ENCODE measurements at regions not wholly inside any gene's neighbourhood (a gene's known extent, or its start where the extent isn't known, plus 50 kb on each side); places are given as distances from the start of the nearest gene placed in this dataset.
A peak's percentile ranks its signal among the peaks of the same experiment; 100 is the strongest.

GRCh38 chr2:8368463-8368862 lies 313.4 kb upstream of the ID2 start:
- Histone ChIP-seq H2AK5ac (ENCODE audit: low read length, severe bottlenecking) (no peak overlapping the region), H2BK5ac (ENCODE audit: low read depth, low read length, poor library complexity, severe bottlenecking) (no peak overlapping the region), H3K27me3 (ENCODE audit: control insufficient read depth in 1 of 2, insufficient read depth in 1 of 2, low read length in 2 of 2) (no peaks in the 10 kb centered on the region), H2BK12ac (ENCODE audit: low read length in 2 of 2) (no peak overlapping the region), H2BK15ac (ENCODE audit: low read depth, poor library complexity, severe bottlenecking) (no peak overlapping the region), H3K23ac (ENCODE audit: low read length in 2 of 2) (no peak overlapping the region), H3K4me2 (ENCODE audit: low read length, poor library complexity, severe bottlenecking) (no peak overlapping the region), H4K91ac (ENCODE audit: low read length) (no peak overlapping the region), H3K27ac (ENCODE audit: low read length, poor library complexity, severe bottlenecking) (no peak overlapping the region), H3K9me3 (ENCODE audit: control insufficient read depth, low read length) (peaks cover 10% of the 10 kb centered on the region), H4K8ac (ENCODE audit: low read length) (no peak overlapping the region), H2BK120ac (ENCODE audit: low read depth, low read length) (no peak overlapping the region), H2AFZ (ENCODE audit: low read depth, low read length) (no peak overlapping the region), H3K4ac (ENCODE audit: low read depth in 1 of 2, low read length in 2 of 2) (no peak overlapping the region), H3K18ac (ENCODE audit: low read depth in 1 of 2, low read length in 2 of 2) (no peak overlapping the region), H3K79me1 (replicated peaks; ENCODE audit: low read length, poor library complexity, severe bottlenecking) (no peaks in the 10 kb centered on the region), H3K14ac (ENCODE audit: low read length in 2 of 2) (no peak overlapping the region), H3K4me3 (ENCODE audit: insufficient read depth in 1 of 2, low read depth in 1 of 2, low read length in 2 of 2) (no peak overlapping the region), H3K9ac (ENCODE audit: low read length) (no peak overlapping the region), H3K36me3 (ENCODE audit: control insufficient read depth in 1 of 2, insufficient read depth in 2 of 2, low read depth in 1 of 2, low read length in 2 of 2) (no peaks in the 10 kb centered on the region), H3K4me1 (ENCODE audit: control insufficient read depth, insufficient read depth, low read depth, low read length) (no peaks in the 10 kb centered on the region)
- no peak for DNase-seq
- WGBS: 95% methylated on average over 6 of the region's 6 CpGs

GRCh38 chr2:8369522-8369921 lies 312.3 kb upstream of the ID2 start:
- Histone ChIP-seq H3K4me1 (ENCODE audit: control insufficient read depth, insufficient read depth, low read depth, low read length) (no peaks in the 10 kb centered on the region), H3K36me3 (ENCODE audit: control insufficient read depth in 1 of 2, insufficient read depth in 2 of 2, low read depth in 1 of 2, low read length in 2 of 2) (no peaks in the 10 kb centered on the region), H3K4me3 (ENCODE audit: insufficient read depth in 1 of 2, low read depth in 1 of 2, low read length in 2 of 2) (no peak overlapping the region), H3K4me2 (ENCODE audit: low read length, poor library complexity, severe bottlenecking) (no peak overlapping the region), H3K27ac (ENCODE audit: low read length, poor library complexity, severe bottlenecking) (no peak overlapping the region), H3K4ac (ENCODE audit: low read depth in 1 of 2, low read length in 2 of 2) (no peak overlapping the region), H2BK120ac (ENCODE audit: low read depth, low read length) (no peak overlapping the region), H3K23ac (ENCODE audit: low read length in 2 of 2) (no peak overlapping the region), H3K9ac (ENCODE audit: low read length) (no peak overlapping the region), H2BK15ac (ENCODE audit: low read depth, poor library complexity, severe bottlenecking) (no peak overlapping the region), H2AK5ac (ENCODE audit: low read length, severe bottlenecking) (no peak overlapping the region), H2AFZ (ENCODE audit: low read depth, low read length) (no peak overlapping the region), H3K14ac (ENCODE audit: low read length in 2 of 2) (no peak overlapping the region), H3K79me1 (replicated peaks; ENCODE audit: low read length, poor library complexity, severe bottlenecking) (no peaks in the 10 kb centered on the region), H4K91ac (ENCODE audit: low read length) (no peak overlapping the region), H4K8ac (ENCODE audit: low read length) (no peak overlapping the region), H3K27me3 (ENCODE audit: control insufficient read depth in 1 of 2, insufficient read depth in 1 of 2, low read length in 2 of 2) (no peaks in the 10 kb centered on the region), H3K9me3 (ENCODE audit: control insufficient read depth, low read length) (peaks cover 11% of the 10 kb centered on the region), H3K18ac (ENCODE audit: low read depth in 1 of 2, low read length in 2 of 2) (no peak overlapping the region), H2BK12ac (ENCODE audit: low read length in 2 of 2) (no peak overlapping the region), H2BK5ac (ENCODE audit: low read depth, low read length, poor library complexity, severe bottlenecking) (no peak overlapping the region)
- 89% methylated on average over 8 of the region's 8 CpGs for WGBS
- no peak for DNase-seq

- Histone ChIP-seq H2AK5ac (ENCODE audit: low read length, severe bottlenecking) (no peak overlapping the region), H3K23ac (ENCODE audit: low read length in 2 of 2) (peak overlapping the region in 1 of 2 experiments; percentile 35), H3K4me1 (ENCODE audit: control insufficient read depth, insufficient read depth, low read depth, low read length) (no peaks in the 10 kb centered on the region), H2BK5ac (ENCODE audit: low read depth, low read length, poor library complexity, severe bottlenecking) (no peak overlapping the region), H3K36me3 (ENCODE audit: control insufficient read depth in 1 of 2, insufficient read depth in 2 of 2, low read depth in 1 of 2, low read length in 2 of 2) (no peaks in the 10 kb centered on the region), H3K18ac (ENCODE audit: low read depth in 1 of 2, low read length in 2 of 2) (no peak overlapping the region), H2AFZ (ENCODE audit: low read depth, low read length) (no peak overlapping the region), H3K79me1 (replicated peaks; ENCODE audit: low read length, poor library complexity, severe bottlenecking) (no peaks in the 10 kb centered on the region), H3K27me3 (ENCODE audit: control insufficient read depth in 1 of 2, insufficient read depth in 1 of 2, low read length in 2 of 2) (no peaks in the 10 kb centered on the region), H3K4me2 (ENCODE audit: low read length, poor library complexity, severe bottlenecking) (no peak overlapping the region), H4K91ac (ENCODE audit: low read length) (no peak overlapping the region), H2BK12ac (ENCODE audit: low read length in 2 of 2) (no peak overlapping the region), H2BK15ac (ENCODE audit: low read depth, poor library complexity, severe bottlenecking) (no peak overlapping the region), H3K14ac (ENCODE audit: low read length in 2 of 2) (no peak overlapping the region), H2BK120ac (ENCODE audit: low read depth, low read length) (no peak overlapping the region), H3K9ac (ENCODE audit: low read length) (no peak overlapping the region), H3K4me3 (ENCODE audit: insufficient read depth in 1 of 2, low read depth in 1 of 2, low read length in 2 of 2) (no peak overlapping the region), H3K27ac (ENCODE audit: low read length, poor library complexity, severe bottlenecking) (no peak overlapping the region), H3K9me3 (ENCODE audit: control insufficient read depth, low read length) (peaks cover 11% of the 10 kb centered on the region), H4K8ac (ENCODE audit: low read length) (no peak overlapping the region), H3K4ac (ENCODE audit: low read depth in 1 of 2, low read length in 2 of 2) (no peak overlapping the region)
- DNase-seq: no peak
- 44% methylated on average over 2 of the region's 2 CpGs for WGBS
Measured at GRCh38 chr2:8370258-8370802, 311.5 kb upstream of the ID2 start.

- Histone ChIP-seq H3K4me2 (ENCODE audit: low read length, poor library complexity, severe bottlenecking) (no peak overlapping the region), H3K27me3 (ENCODE audit: control insufficient read depth in 1 of 2, insufficient read depth in 1 of 2, low read length in 2 of 2) (no peaks in the 10 kb centered on the region), H3K79me1 (replicated peaks; ENCODE audit: low read length, poor library complexity, severe bottlenecking) (no peaks in the 10 kb centered on the region), H2AFZ (ENCODE audit: low read depth, low read length) (no peak overlapping the region), H2AK5ac (ENCODE audit: low read length, severe bottlenecking) (no peak overlapping the region), H3K9me3 (ENCODE audit: control insufficient read depth, low read length) (peaks cover 11% of the 10 kb centered on the region), H4K8ac (ENCODE audit: low read length) (no peak overlapping the region), H2BK5ac (ENCODE audit: low read depth, low read length, poor library complexity, severe bottlenecking) (no peak overlapping the region), H3K23ac (ENCODE audit: low read length in 2 of 2) (no peak overlapping the region), H2BK120ac (ENCODE audit: low read depth, low read length) (no peak overlapping the region), H3K18ac (ENCODE audit: low read depth in 1 of 2, low read length in 2 of 2) (no peak overlapping the region), H3K14ac (ENCODE audit: low read length in 2 of 2) (no peak overlapping the region), H2BK15ac (ENCODE audit: low read depth, poor library complexity, severe bottlenecking) (no peak overlapping the region), H3K4me3 (ENCODE audit: insufficient read depth in 1 of 2, low read depth in 1 of 2, low read length in 2 of 2) (no peak overlapping the region), H4K91ac (ENCODE audit: low read length) (no peak overlapping the region), H3K4me1 (ENCODE audit: control insufficient read depth, insufficient read depth, low read depth, low read length) (no peaks in the 10 kb centered on the region), H3K27ac (ENCODE audit: low read length, poor library complexity, severe bottlenecking) (no peak overlapping the region), H3K4ac (ENCODE audit: low read depth in 1 of 2, low read length in 2 of 2) (no peak overlapping the region), H3K36me3 (ENCODE audit: control insufficient read depth in 1 of 2, insufficient read depth in 2 of 2, low read depth in 1 of 2, low read length in 2 of 2) (no peaks in the 10 kb centered on the region), H3K9ac (ENCODE audit: low read length) (no peak overlapping the region), H2BK12ac (ENCODE audit: low read length in 2 of 2) (no peak overlapping the region)
- no peak for DNase-seq
- 93% methylated on average over 2 of the region's 4 CpGs for WGBS
Measured at GRCh38 chr2:8371653-8372052, 310.2 kb upstream of the ID2 start.

Data from mesenchymal stem cell (in vitro differentiated cells and primary cell).